GM18868 (cell line): ENCODE measurements at regions not wholly inside any gene's neighbourhood (a gene's known extent, or its start where the extent isn't known, plus 50 kb on each side); places are given as distances from the start of the nearest gene placed in this dataset.
"Not testable (repeated sequence)": the region's sequence is repeated elsewhere in the genome, so short reads cannot be mapped to it uniquely, and the experiment has no call there.

Experiments used
- ATAC-seq: cut with Tn5 transposase; IDR thresholded peaks from one replicate; pipeline ENCODE4 v1.9.1; 2021; ENCODE audit warnings: mild to moderate bottlenecking, moderate library complexity; ENCODE audit not compliant: unreplicated experiment

DNA sequence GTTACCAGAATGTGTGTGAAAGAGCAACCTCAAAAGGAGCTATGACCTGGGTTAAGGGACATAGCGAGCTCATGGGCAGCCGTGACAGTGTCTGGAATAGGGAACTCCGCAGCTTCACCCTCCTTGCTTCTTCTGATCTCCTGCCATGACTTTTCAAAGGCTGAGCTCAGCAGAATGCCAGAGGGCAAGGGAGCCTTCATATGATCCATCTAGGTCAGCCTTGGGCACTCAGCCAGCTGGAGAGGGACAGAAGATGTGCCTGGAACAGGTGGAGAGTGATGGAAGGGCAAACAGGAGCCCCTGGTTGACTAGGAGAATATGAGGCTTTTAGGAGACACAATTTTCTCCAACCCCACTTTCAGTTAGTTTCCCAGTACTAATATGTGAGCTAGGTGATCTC lies 352.8 kb upstream of the FRG2C start:
- ATAC-seq: not testable (repeated sequence)

DNA sequence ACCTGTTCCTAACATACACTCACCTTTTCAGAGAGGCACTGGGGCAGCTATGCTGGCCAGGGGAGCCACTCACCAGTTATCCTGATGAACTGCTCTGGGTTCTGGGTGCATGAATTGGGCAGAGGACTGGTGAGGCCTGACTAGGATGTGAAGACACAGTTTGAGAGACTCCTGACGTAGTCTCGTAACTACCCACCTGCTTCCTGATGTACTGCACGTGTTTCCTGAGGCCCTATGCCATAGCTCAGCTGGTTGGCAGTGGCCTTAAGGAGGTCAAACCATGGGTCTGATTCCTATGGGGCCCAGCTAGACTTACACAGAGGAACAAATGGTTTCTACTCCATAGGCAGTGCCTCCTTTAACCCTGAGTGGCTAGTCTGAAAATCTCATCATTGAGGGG lies 351.7 kb upstream of the FRG2C start:
- not testable (repeated sequence) for ATAC-seq

DNA sequence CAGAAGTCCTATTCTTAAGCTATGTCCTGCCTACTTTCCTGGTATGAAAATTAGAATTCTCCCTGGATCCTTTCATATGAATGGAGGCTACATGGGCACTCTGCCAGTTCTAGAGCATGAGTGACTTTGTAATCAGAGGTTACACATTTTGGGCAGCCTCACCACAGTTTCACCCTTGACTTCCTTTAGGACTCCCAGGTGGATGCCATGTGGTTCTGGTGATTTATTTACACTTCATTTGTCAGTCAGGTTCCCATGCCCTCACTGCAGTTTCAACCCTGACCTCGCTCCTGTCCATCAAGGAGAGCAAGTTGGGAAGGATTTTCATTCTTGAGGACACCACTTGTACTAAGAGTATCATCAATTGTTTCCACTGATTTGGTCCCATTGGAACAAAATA lies 344.4 kb upstream of the FRG2C start:
- ATAC-seq: not testable (repeated sequence)

DNA sequence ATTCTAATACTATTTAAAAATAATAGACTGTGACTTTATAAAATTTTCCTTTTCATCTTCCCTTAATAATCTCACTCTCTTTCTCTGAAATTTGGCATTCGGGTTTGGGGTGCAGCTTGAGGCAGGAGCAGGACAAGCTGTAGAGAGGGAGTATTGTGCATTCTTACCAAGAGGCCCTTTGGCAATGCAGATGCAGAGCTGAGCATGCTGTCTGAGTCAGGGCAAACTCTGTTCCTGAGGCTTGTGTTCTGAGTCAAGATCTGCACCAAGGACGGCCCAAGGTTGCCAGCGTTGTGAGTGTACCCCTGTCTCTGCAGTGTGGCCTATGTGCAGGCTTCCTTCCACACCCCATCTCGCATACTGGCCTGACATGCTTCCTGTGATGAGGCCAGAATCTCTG lies 343.8 kb upstream of the FRG2C start:
- no peak for ATAC-seq

DNA sequence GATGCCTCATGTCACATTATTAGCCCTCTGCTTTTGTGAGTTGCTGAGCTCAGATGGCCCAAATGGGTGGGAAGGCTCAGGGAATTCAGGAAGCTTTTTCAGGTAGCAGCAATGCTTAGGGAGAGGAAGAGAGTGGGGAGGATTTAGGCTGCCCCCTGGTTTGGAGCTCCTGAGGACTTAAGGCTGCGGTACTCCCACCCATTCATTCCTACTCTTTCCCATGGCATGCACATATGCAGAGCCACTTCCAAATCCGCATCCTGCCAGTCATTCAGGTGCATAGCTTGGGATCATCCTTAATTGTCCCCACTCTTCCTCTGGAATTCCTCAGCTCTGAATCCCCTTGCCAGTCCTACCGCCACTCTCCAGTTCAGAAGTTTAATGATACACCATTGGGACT lies 343.1 kb upstream of the FRG2C start:
- no peak for ATAC-seq

DNA sequence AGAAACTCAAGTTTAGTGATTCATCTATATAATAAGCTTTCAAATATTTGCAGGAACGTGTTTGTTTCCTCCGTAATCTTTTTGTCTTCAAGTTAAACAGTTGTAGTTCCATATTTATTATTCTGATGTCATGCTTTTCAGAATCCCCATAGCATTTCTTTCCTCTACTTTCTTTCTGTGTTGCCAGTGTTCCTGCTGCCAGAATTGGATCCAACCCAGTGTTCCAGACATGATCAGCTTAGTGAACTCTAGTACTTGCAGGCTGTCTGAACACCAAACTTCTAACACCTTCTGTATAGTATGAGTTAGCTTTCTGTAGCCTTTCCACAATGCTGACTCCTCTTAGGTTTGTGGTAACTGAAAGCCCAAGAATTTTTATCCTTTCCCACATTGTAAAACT lies 340.2 kb upstream of the FRG2C start:
- not testable (repeated sequence) for ATAC-seq

DNA sequence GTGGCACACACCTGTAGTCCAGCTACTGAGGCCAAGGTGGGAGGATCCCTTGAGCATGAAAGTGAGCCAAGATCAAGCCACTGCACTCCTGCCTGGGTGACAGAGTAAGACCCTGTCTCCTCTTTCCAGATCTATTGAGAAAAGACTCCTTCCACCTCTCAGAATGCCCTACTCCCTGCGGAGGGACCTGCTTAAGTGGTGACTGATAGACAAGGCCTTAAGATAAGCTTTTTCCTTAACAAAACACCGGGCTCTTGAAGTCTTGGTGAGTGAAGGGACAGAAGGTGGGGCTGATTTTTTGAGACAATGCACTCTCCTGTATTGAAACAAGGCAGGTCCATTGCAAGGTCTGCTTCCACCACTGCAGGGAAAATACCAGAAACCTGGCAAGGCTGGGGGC lies 338.4 kb upstream of the FRG2C start:
- ATAC-seq: no peak

DNA sequence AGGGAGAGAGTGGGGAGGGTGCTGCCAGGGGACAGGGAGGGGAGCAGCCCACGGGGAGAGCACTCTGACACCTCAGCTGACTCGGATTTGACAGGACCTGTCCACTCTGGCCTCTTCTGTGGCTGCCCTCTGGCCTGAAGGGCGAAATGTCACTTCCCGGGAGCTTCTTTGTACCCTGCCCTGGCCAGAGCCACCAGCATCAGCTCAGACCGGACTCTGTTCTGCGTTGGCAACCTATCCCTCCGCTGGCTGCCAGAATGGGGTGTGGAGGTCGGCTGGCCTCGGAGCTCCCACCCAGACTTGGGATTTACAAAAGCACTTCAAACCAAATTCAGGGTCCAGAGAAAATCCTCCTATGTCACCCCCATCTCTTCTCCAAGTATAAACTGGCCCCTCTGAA lies 336.7 kb upstream of the FRG2C start:
- no peak for ATAC-seq

DNA sequence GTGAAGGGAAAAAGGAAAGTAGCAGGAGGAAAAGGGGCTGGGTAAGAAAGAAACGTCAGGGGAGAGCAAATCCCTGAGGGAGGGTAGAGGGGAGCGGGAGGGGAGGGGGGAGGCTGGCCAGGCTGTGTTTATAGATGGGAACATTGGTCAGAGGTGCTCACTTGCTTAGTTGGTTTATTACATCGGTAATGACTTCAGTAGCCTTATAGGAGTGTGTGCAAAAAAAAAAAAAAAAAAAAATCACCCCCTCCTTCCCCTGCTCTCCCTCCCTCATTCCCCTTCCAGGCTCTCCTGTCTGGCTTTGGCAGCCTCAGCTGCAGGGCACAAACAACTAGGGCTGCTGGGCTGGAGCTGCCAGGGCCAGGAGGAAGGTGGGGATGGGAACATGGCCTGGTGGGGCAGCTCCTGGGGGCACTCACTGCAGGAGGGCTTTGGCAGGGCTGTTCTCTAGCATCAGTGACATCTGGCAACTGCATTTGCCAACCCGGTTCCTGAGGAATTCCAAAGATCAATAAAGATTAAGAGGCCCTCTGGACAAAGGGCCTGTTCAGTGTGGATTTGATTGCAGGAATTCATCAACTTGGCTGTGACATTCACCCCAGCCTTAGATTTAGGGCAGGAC lies 334.5 kb upstream of the FRG2C start:
- ATAC-seq: no peak

DNA sequence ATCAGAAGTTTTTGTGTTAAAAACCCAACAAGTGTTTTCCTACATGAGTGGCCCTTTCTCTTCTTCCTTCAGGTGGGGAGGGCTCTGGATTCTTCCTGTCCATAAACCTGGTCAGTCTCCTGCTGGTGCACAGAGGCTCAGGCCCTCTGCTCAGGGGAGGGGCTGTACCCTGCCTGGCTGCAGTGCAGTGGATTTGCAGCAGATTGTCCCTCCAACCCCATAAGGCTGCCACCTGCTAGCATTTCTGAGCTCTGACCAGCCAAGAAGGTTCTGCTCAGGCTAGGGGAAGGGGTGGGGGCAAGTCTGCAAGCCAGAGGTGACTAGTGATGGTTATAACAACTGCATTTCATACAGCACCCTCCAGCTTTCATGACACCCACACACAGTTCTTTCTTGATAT lies 333.7 kb upstream of the FRG2C start:
- not testable (repeated sequence) for ATAC-seq

DNA sequence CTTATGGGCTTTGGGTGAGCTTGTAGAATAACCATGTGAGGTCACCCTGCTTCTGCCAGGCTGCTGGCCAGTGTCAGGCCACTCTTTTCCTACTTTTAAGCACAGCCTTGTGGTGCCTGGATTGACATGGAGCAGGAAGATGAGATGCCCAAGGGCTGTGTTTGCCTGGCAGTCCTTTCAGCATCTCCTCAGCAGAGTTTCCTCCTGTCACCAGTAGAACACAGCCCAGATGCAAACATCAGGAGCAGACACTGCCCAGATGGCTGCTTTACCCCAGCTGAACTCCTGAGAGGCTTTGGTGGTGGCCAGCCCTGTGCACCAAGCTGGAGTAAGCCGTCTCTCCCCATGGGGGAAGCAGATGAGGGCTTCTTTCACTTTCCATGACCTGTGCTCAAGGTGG lies 332.0 kb upstream of the FRG2C start:
- not testable (repeated sequence) for ATAC-seq

DNA sequence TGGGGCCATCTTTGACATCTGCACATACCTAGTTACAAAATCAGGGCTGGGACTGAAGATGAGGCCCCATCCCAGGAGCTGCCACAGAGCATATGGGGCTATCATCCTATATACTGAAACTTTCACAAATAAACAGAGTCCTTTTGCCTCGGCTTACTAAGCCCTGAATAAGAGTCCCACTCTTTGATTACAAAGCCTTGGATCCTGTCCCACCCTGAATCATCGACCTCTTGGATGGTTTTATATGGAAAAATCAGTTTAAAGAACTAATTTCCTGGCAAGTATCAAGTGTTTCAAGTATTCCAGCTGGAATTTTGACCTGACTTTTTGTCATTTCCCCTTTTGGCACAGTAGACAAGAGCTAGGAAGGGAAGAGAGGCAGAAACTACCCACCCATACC lies 331.3 kb upstream of the FRG2C start:
- ATAC-seq: no peak

DNA sequence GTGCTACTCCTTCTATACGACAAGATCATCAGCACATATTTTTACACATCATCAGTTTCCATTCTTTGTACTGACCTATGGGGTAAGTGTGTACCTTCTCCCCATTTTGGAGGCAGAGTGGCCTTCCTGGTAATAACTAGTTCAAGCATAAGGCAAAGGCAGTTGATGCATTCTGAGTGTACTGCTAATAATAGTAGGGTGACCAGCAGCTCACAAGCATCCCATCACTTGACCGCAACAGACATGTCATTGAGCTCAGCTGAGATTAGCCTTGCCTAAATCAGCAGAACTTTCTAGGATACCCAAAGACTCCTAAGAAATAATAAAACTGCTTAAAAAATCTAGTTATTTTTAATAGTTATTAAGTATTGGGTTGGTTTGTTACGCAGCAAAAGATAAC lies 329.8 kb upstream of the FRG2C start:
- ATAC-seq: no peak

DNA sequence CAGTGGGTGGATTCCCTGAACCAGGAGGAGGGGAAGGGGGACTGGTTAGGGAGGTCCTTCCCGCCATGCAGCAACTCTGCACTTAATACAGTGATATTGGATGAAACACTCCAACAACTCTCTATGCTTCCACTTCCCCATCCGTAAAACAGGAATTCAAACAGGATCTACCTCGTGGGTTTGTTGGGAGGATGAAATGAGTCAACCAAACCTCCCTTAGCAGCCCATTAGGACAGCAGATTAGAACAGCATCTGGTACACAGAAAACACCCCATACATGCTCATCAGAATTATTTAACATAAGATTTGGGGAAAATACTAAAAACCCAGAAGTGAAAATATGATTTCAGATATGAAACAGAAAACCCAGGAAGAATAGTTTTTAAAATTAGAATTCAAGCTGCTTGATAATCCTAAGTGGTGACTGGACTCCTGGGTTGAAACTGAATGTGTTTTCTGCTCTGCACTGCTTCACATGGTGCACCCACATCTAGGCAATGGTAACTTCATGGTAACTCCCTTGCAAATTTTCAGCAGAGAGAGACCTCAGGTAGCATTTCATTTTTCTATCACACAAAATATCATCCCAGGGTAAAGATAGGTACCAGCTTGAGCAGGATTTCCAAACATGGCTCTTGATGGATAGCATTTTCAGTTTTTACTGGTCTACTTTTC lies 326.8 kb upstream of the FRG2C start:
- ATAC-seq: no peak

DNA sequence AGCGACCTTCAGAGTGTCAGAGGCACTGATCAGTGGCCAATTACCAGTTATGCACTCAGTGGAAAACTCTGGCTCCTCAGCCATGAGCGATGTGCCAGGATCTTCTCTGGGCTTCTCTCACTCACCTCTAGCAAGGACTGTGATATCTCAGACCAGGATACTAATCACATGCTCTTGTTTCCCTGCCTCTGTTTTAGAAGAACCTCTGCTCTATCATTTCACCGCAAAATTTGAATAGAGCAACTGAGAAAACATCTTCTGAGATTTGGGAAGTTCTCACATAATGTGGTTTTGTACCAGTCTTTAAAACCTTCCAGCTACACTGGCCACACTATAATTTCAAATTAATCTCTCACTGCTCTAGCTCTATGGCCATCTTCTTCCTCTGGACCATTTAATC lies 325.8 kb upstream of the FRG2C start:
- ATAC-seq: no peak

DNA sequence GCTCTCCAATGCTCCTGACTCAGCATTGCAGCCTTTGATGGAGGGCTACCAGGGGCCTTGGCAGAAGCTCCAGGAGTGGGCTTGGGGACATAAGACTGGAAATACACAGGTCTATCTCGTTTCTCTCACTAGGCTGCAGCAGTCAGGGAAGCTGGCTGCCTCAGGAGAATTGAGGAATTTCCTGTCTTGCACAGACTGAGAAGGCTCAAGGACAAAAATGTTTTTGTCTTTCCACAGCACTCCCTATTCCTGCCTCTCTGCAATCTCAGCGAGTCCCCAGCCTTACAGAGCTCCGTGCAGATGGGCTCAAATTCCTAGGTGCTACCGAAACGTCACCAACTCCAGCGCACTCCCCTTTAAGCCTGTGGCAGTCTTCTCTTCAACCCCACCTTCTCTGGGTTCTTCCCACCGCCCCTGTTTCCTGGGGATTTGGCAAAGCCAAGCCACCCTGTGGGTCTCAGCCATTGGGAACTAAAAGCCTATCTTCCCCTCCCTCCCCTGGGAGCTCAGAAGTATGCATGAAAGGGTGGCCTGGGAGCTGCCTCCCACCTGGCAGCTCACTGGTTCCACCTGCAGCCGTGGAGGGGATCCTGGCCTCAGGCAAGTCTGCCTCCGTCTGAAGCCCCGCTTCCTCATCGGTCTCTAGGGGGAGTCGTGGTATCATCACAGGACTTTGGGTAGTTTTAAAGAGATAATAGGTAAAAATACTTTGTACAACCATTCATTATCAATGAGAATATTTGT lies 322.6 kb upstream of the FRG2C start:
- ATAC-seq: no peak

DNA sequence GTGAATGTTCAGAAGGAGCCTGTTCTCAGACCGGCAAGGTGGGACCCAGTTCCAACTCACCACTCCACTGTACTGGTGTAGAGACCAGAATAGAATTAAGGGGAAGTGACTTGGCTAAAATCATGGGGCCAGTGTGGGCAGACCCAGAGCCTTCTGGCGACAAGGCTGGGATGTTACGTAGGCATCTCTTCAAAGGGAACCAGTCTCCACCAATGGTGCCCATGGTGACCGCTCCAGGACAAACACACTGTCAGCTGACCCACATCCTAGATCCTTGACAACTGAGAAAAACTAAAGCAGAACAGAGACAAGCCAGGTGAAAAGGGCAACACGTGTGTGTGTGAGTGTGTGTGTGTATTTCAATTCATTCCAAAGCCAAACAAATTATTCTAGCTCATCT lies 321.7 kb upstream of the FRG2C start:
- no peak for ATAC-seq

DNA sequence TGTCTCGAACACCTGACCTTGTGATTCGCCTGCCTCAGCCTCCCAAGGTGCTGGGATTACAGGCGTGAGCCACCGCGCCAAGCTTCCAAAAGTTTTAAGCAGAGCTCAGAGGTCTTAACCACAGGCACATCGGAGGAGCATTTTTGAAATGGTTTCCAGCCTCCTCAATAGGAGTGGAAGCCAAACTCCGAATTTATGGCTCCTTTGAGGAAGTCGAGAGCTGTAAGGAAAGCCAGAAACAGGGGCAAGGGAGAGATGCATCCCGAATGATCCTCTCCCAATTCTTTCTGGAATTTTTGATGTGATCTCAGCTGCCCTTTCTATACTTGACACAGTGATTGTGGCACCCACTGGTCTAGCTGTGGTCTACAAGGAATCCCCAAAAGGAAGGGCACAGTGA lies 313.6 kb upstream of the FRG2C start:
- ATAC-seq: not testable (repeated sequence)

DNA sequence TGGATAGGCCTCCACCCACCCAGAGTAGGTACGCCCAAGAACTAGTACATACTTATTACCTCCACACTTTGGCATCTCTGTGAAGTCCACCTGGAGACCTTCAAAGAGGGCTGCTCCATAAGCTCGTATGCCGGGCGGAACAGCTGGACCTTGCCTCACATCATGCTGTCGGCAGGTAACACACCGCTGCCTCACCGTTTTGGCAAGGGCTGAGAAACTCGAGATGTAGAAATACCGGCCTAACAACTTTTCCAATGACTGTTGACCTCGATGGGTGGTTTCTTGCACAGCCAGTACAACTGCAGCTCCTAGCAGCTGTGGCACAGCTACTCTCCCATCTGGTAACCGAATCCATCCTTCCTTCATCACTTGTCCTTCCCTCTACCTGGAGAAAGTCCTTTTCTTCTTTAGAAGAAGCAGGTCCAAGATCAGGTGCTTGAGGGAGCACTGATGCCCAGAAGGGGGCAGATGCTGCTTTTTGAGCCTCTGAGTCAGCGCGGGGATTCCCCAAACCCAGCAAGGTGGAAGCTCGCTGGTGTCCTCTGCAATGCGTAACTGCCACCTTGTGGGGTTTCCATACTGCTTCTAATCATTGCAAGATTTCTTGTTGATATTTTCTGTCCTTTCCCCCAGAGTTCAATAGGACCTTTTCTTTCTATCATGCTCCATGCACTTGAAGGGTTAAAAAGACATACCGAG lies 301.9 kb upstream of the FRG2C start:
- ATAC-seq: not testable (repeated sequence)

DNA sequence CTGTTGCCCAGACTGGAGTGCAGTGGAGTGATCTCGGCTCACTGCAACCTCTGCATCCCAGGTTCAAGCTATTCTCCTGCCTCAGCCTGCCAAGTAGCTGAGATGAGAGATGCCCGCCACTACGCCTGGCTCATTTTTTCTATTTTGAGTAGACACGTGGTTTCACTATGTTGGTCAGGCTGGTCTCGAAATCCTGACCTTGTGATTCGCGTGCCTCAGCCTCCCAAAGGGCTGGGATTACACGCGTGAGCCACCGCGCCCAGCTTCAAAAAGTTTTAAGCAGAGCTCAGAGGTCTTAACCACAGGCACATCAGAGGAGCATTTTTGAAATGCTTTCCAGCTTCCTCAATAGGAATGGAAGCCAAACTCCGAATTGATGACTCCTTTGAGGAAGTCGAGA lies 291.2 kb upstream of the FRG2C start:
- ATAC-seq: not testable (repeated sequence)

DNA sequence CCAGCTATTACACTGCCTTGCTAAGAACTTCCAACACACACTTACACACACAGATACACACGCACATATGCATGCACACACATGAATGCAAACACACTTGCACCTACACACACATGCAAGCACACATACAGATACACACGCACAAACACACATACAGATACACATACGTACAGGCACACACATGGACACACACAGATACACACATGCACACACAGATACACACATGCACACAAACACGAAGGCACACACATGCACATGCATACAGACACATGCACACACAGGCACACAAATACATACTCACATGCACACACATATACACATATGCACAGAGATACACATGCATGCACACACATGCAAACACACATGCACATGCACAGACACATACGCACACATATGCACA lies 284.3 kb upstream of the FRG2C start:
- ATAC-seq: not testable (repeated sequence)
